ENCODE measurements at regions not wholly inside any gene's neighbourhood (a gene's known extent, or its start where the extent isn't known, plus 50 kb on each side); places are given as distances from the start of the nearest gene placed in this dataset.
"Not testable (repeated sequence)": the region's sequence is repeated elsewhere in the genome, so short reads cannot be mapped to it uniquely, and the experiment has no call there.

- ATAC-seq (ENCODE audit: low read depth) (no peak), DNase-seq (ENCODE audit: low spot score) (no peak)
- Histone ChIP-seq H3K9me3 (ENCODE audit: severe bottlenecking) (no peaks in the 10 kb centered on the region), H3K27me3 (ENCODE audit: insufficient read depth, poor library complexity, severe bottlenecking) (peaks cover 3% of the 10 kb centered on the region), H3K27ac (ENCODE audit: poor library complexity, severe bottlenecking) (no peak overlapping the region), H3K36me3 (ENCODE audit: low read depth) (no peaks in the 10 kb centered on the region), H3K4me3 (ENCODE audit: severe bottlenecking) (no peak overlapping the region), H3K4me1 (ENCODE audit: insufficient read depth, poor library complexity, severe bottlenecking) (no peaks in the 10 kb centered on the region)
- TF ChIP-seq CTCF (IDR thresholded peaks at IDR 0.05; ENCODE audit: poor library complexity, severe bottlenecking): no peak
Observed at GRCh38 chr9:2386566-2386965, 235.0 kb upstream of the VLDLR start.

GRCh38 chr9:2387166-2387565 lies 234.4 kb upstream of the VLDLR start:
- ATAC-seq (ENCODE audit: low read depth): no peak
- H3K36me3 ChIP-seq (ENCODE audit: low read depth): no peaks in the 10 kb centered on the region
- DNase-seq (ENCODE audit: low spot score): no peak
- H3K9me3 ChIP-seq (ENCODE audit: severe bottlenecking): no peaks in the 10 kb centered on the region
- TF ChIP-seq CTCF (IDR thresholded peaks at IDR 0.05; ENCODE audit: poor library complexity, severe bottlenecking): no peak
- no peaks in the 10 kb centered on the region for H3K27me3 ChIP-seq (ENCODE audit: insufficient read depth, poor library complexity, severe bottlenecking)
- H3K4me3 ChIP-seq (ENCODE audit: severe bottlenecking): no peak overlapping the region
- H3K27ac ChIP-seq (ENCODE audit: poor library complexity, severe bottlenecking): no peak overlapping the region
- no peaks in the 10 kb centered on the region for H3K4me1 ChIP-seq (ENCODE audit: insufficient read depth, poor library complexity, severe bottlenecking)

GRCh38 chr9:2389404-2389803 lies 232.2 kb upstream of the VLDLR start:
- no peaks in the 10 kb centered on the region for H3K27me3 ChIP-seq (ENCODE audit: insufficient read depth, poor library complexity, severe bottlenecking)
- no peaks in the 10 kb centered on the region for H3K36me3 ChIP-seq (ENCODE audit: low read depth)
- H3K4me3 ChIP-seq (ENCODE audit: severe bottlenecking): no peak overlapping the region
- TF ChIP-seq CTCF (IDR thresholded peaks at IDR 0.05; ENCODE audit: poor library complexity, severe bottlenecking): no peak
- H3K27ac ChIP-seq (ENCODE audit: poor library complexity, severe bottlenecking): no peak overlapping the region
- H3K4me1 ChIP-seq (ENCODE audit: insufficient read depth, poor library complexity, severe bottlenecking): no peaks in the 10 kb centered on the region
- DNase-seq (ENCODE audit: low spot score) (no peak), ATAC-seq (ENCODE audit: low read depth) (no peak)
- no peaks in the 10 kb centered on the region for H3K9me3 ChIP-seq (ENCODE audit: severe bottlenecking)

- H3K36me3 ChIP-seq (ENCODE audit: low read depth): no peaks in the 10 kb centered on the region
Observed at GRCh38 chr9:2390028-2390427, 231.6 kb upstream of the VLDLR start.

GRCh38 chr9:2391509-2392132 lies 230.0 kb upstream of the VLDLR start:
- not testable (repeated sequence) for DNase-seq (ENCODE audit: low spot score); H3K27me3 ChIP-seq (ENCODE audit: insufficient read depth, poor library complexity, severe bottlenecking); H3K36me3 ChIP-seq (ENCODE audit: low read depth); ATAC-seq (ENCODE audit: low read depth); H3K4me1 ChIP-seq (ENCODE audit: insufficient read depth, poor library complexity, severe bottlenecking); H3K9me3 ChIP-seq (ENCODE audit: severe bottlenecking); H3K27ac ChIP-seq (ENCODE audit: poor library complexity, severe bottlenecking); H3K4me3 ChIP-seq (ENCODE audit: severe bottlenecking)

More at GRCh38 chr9:2390028-2390427, 231.6 kb upstream of the VLDLR start:
- H3K27ac ChIP-seq (ENCODE audit: poor library complexity, severe bottlenecking): no peak overlapping the region
- no peak overlapping the region for H3K4me3 ChIP-seq (ENCODE audit: severe bottlenecking)
- H3K9me3 ChIP-seq (ENCODE audit: severe bottlenecking): no peaks in the 10 kb centered on the region
- no peaks in the 10 kb centered on the region for H3K27me3 ChIP-seq (ENCODE audit: insufficient read depth, poor library complexity, severe bottlenecking)
- no peak for ATAC-seq (ENCODE audit: low read depth)
- H3K4me1 ChIP-seq (ENCODE audit: insufficient read depth, poor library complexity, severe bottlenecking): no peaks in the 10 kb centered on the region
- no peak for DNase-seq (ENCODE audit: low spot score)
- no peak for TF ChIP-seq CTCF (IDR thresholded peaks at IDR 0.05; ENCODE audit: poor library complexity, severe bottlenecking)

GRCh38 chr9:2394087-2394741 lies 227.4 kb upstream of the VLDLR start:
- not testable (repeated sequence) for ATAC-seq (ENCODE audit: low read depth); H3K4me1 ChIP-seq (ENCODE audit: insufficient read depth, poor library complexity, severe bottlenecking); H3K27me3 ChIP-seq (ENCODE audit: insufficient read depth, poor library complexity, severe bottlenecking); H3K36me3 ChIP-seq (ENCODE audit: low read depth); DNase-seq (ENCODE audit: low spot score); H3K4me3 ChIP-seq (ENCODE audit: severe bottlenecking); H3K9me3 ChIP-seq (ENCODE audit: severe bottlenecking); H3K27ac ChIP-seq (ENCODE audit: poor library complexity, severe bottlenecking)

Measured in RWPE2 (cell line).